ENCODE measurements at regions not wholly inside any gene's neighbourhood (a gene's known extent, or its start where the extent isn't known, plus 50 kb on each side); places are given as distances from the start of the nearest gene placed in this dataset.

DNA sequence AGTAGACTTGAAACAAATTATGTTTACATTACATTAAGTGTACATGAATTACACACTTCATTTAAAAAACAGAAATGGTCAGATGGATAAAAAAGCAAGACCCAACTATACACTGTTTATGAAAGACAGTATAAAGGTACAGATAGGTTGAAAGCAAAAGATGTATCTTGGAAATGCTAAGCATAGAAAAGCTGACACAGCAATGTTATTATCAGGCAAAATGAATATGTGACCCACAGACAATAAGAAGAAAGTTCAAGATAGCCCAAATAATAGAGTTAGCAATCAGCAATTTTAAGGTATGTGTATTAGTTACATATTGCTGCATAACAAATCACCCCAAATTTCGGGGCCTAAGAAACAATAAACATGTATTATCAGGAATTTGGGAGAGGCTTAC, 153.5 kb downstream of the DHRS2 start:
- TF ChIP-seq EZH2 (IDR thresholded peaks at IDR 0.05; ENCODE audit: low read length, unreplicated experiment) (no peak), EZH2phosphoT487 (IDR thresholded peaks at IDR 0.05; ENCODE audit: borderline replicate concordance, low read length) (no peak)
- TF ChIP-seq, protein P1, sequence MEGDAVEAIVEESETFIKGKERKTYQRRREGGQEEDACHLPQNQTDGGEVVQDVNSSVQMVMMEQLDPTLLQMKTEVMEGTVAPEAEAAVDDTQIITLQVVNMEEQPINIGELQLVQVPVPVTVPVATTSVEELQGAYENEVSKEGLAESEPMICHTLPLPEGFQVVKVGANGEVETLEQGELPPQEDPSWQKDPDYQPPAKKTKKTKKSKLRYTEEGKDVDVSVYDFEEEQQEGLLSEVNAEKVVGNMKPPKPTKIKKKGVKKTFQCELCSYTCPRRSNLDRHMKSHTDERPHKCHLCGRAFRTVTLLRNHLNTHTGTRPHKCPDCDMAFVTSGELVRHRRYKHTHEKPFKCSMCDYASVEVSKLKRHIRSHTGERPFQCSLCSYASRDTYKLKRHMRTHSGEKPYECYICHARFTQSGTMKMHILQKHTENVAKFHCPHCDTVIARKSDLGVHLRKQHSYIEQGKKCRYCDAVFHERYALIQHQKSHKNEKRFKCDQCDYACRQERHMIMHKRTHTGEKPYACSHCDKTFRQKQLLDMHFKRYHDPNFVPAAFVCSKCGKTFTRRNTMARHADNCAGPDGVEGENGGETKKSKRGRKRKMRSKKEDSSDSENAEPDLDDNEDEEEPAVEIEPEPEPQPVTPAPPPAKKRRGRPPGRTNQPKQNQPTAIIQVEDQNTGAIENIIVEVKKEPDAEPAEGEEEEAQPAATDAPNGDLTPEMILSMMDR (conservative IDR thresholded peaks at IDR 0.05; ENCODE audit: low read depth, low read length), result no peak

Measured in PC-3 (cell line).